ENCODE measurements at regions not wholly inside any gene's neighbourhood (a gene's known extent, or its start where the extent isn't known, plus 50 kb on each side); places are given as distances from the start of the nearest gene placed in this dataset.

GRCh38 chr1:4215391-4215790 is 315.3 kb upstream of the C1orf174 start:
- intact Hi-C loops (cut with DNase I; ENCODE audit: low total_unique reads), result no loop called here
- no peaks in the 10 kb centered on the region for H3K36me3 ChIP-seq
- WGBS, 5 donors, result 72 to 81% (median 74%) methylated on average over 9 to 11 of the region's 11 CpGs

GRCh38 chr1:4216231-4216630 is 316.2 kb upstream of the C1orf174 start:
- Histone ChIP-seq H3K27ac (no peak overlapping the region), H3K27me3 (peaks cover 0 to 34% (median 0%) of the 10 kb centered on the region in 3 donors), H3K4me3 (no peak overlapping the region), H3K9me3 (peaks cover 0 to 13% (median 5%) of the 10 kb centered on the region in 4 donors), H3K4me1 (no peaks in the 10 kb centered on the region), H3K36me3 (no peaks in the 10 kb centered on the region)
- DNase-seq, result no peak
- intact Hi-C loops (cut with DNase I; ENCODE audit: low total_unique reads), result no loop called here
- TF ChIP-seq POLR2AphosphoS5 (IDR thresholded peaks at IDR 0.05) (no peak), CTCF (IDR thresholded peaks at IDR 0.05) (no peak), EP300 (IDR thresholded peaks at IDR 0.05) (no peak), POLR2A (IDR thresholded peaks at IDR 0.05) (no peak)

More at GRCh38 chr1:4215391-4215790, 315.3 kb upstream of the C1orf174 start:
- H3K9me3 ChIP-seq, result peaks cover 0 to 13% (median 5%) of the 10 kb centered on the region in 4 donors
- no peak overlapping the region for H3K4me3 ChIP-seq
- H3K27me3 ChIP-seq, result peaks cover 0 to 34% (median 0%) of the 10 kb centered on the region in 3 donors
- TF ChIP-seq POLR2A (IDR thresholded peaks at IDR 0.05), result no peak
- TF ChIP-seq POLR2AphosphoS5 (IDR thresholded peaks at IDR 0.05), result no peak
- TF ChIP-seq CTCF (IDR thresholded peaks at IDR 0.05), result no peak
- TF ChIP-seq EP300 (IDR thresholded peaks at IDR 0.05), result no peak
- no peak overlapping the region for H3K27ac ChIP-seq
- DNase-seq, result no peak
- no peaks in the 10 kb centered on the region for H3K4me1 ChIP-seq

GRCh38 chr1:4218619-4219018 is 318.5 kb upstream of the C1orf174 start:
- Histone ChIP-seq H3K4me3 (no peak overlapping the region), H3K27me3 (peaks cover 0 to 42% (median 0%) of the 10 kb centered on the region in 3 donors), H3K36me3 (no peaks in the 10 kb centered on the region), H3K9me3 (peaks cover 0 to 13% (median 5%) of the 10 kb centered on the region in 4 donors), H3K27ac (no peak overlapping the region), H3K4me1 (no peaks in the 10 kb centered on the region)
- intact Hi-C loops (cut with DNase I; ENCODE audit: low total_unique reads), result no loop called here
- no peak for DNase-seq
- WGBS, 5 donors, result 70 to 88% (median 85%) methylated on average over 10 of the region's 10 CpGs
- TF ChIP-seq CTCF (IDR thresholded peaks at IDR 0.05), result no peak
- TF ChIP-seq POLR2A (IDR thresholded peaks at IDR 0.05), result no peak
- no peak for TF ChIP-seq EP300 (IDR thresholded peaks at IDR 0.05)
- TF ChIP-seq POLR2AphosphoS5 (IDR thresholded peaks at IDR 0.05), result no peak

GRCh38 chr1:4219111-4219510 is 319.0 kb upstream of the C1orf174 start:
- no peak for DNase-seq
- H3K27me3 ChIP-seq, result peaks cover 0 to 40% (median 0%) of the 10 kb centered on the region in 3 donors
- H3K36me3 ChIP-seq, result no peaks in the 10 kb centered on the region
- peaks cover 0 to 13% (median 5%) of the 10 kb centered on the region in 4 donors for H3K9me3 ChIP-seq
- no peak overlapping the region for H3K4me3 ChIP-seq
- intact Hi-C loops (cut with DNase I; ENCODE audit: low total_unique reads), result no loop called here
- 84 to 92% (median 87%) methylated on average over 11 of the region's 11 CpGs for WGBS, 5 donors
- TF ChIP-seq POLR2AphosphoS5 (IDR thresholded peaks at IDR 0.05) (no peak), POLR2A (IDR thresholded peaks at IDR 0.05) (no peak), CTCF (IDR thresholded peaks at IDR 0.05) (no peak), EP300 (IDR thresholded peaks at IDR 0.05) (no peak)
- H3K27ac ChIP-seq, result no peak overlapping the region
- H3K4me1 ChIP-seq, result no peaks in the 10 kb centered on the region
